Lung (tissue), 11 donors: ENCODE measurements at regions not wholly inside any gene's neighbourhood (a gene's known extent, or its start where the extent isn't known, plus 50 kb on each side); places are given as distances from the start of the nearest gene placed in this dataset.

ENCODE experiments used
- ATAC-seq: fragments of 200-7000 bp; cut with Tn5 transposase; one replicate; pipeline ENCODE4 v1.9.1; 2020; ENCODE audit warnings: moderate number of reproducible peaks; ENCODE audit not compliant: insufficient read depth, low FRiP score
- DNase-seq, 3 donors: peaks; one replicate each; pipeline ENCODE4 v3.0.0-alpha.2; 2013 to 2017
- H3K27ac ChIP-seq, 2 donors: one replicate each; pipeline ENCODE4 v1.5.1; 2013; ENCODE audit warnings: mild to moderate bottlenecking in 2 of 2, moderate library complexity in 2 of 2, control low read depth in 1 of 2, inconsistent platforms in 1 of 2, low read depth in 1 of 2, low read length in 1 of 2
- H3K27me3 ChIP-seq, 3 donors: one replicate each; pipeline ENCODE4 v1.5.1; 2013; ENCODE audit warnings: low read length in 2 of 3; ENCODE audit not compliant: control insufficient read depth in 3 of 3, insufficient read depth in 3 of 3
- H3K36me3 ChIP-seq, 4 donors: one replicate each; pipeline ENCODE4 v1.5.1; 2013; ENCODE audit warnings: low read length in 4 of 4, mild to moderate bottlenecking in 1 of 4, moderate library complexity in 1 of 4; ENCODE audit not compliant: control insufficient read depth in 4 of 4, insufficient read depth in 4 of 4
- H3K4me1 ChIP-seq, 5 donors: one replicate each; pipeline ENCODE4 v1.5.1; 2013; ENCODE audit warnings: low read length in 5 of 5, mild to moderate bottlenecking in 2 of 5, moderate library complexity in 1 of 5; ENCODE audit not compliant: control insufficient read depth in 5 of 5, insufficient read depth in 5 of 5
- H3K4me3 ChIP-seq: one replicate; pipeline ENCODE4 v1.5.1; 2013; ENCODE audit warnings: mild to moderate bottlenecking, control low read depth, moderate library complexity
- H3K9ac ChIP-seq, 2 donors: one replicate each; pipeline ENCODE4 v1.5.1; 2013; ENCODE audit warnings: low read length in 2 of 2, control low read depth in 1 of 2; ENCODE audit not compliant: insufficient read depth in 1 of 2
- H3K9me3 ChIP-seq, 4 donors: one replicate each; pipeline ENCODE4 v1.5.1; 2013; ENCODE audit warnings: low read length in 3 of 4, mild to moderate bottlenecking in 1 of 4, moderate library complexity in 1 of 4; ENCODE audit not compliant: control insufficient read depth in 4 of 4, insufficient read depth in 3 of 4
- WGBS, 2 donors: extraction: QIAGEN DNeasy Blood & Tissue Kit; methylation state at CpG; one replicate each; pipeline ENCODE4 v1.1.7; 2013; 5-methylcytosine and 5-hydroxymethylcytosine counted together
- TF ChIP-seq, protein P1 (sequence below): IDR thresholded peaks from 2 replicates; pipeline ENCODE4 v1.5.1; 2012; ENCODE audit warnings: mild to moderate bottlenecking; ENCODE audit errors: control extremely low read depth, extremely low read depth
- donor health status: control.
- donor health status: control.
- donor health status: Bipolar disorder and iron deficiency.
- donor health status: healthy.
- donor health status: DM: yes; HTN: yes; CAD: no.

DNA sequence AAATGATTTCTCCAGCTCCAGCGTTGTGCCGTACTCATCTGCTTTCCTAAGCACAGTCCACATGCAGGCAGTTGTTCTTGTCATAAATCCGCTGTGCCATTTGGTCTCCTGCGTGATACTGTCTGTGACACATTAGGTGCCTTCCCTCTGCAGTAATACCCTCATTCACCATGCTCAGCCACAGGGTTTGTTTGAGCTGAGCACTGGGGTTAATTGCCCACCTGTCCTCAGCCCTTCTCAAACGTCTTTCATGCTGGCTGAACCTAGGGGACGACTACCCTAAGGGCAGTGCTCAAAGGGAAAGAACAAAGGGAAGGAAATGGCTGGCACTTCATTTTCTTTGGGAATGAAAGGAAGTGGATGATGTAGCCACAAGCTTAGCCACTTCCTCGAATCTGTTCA is 64.2 kb upstream of the MYLIP start:
- Histone ChIP-seq H3K4me1 (peaks cover 0 to 5% (median 0%) of the 10 kb centered on the region in 5 donors), H3K4me3 (no peak overlapping the region), H3K9me3 (no peaks in the 10 kb centered on the region), H3K9ac (no peak overlapping the region), H3K27ac (no peak overlapping the region), H3K36me3 (no peaks in the 10 kb centered on the region), H3K27me3 (no peaks in the 10 kb centered on the region)
- peak in 2 of 3 donors; percentile 28 to 47 for DNase-seq
- 42 to 43% methylated on average over 7 of the region's 7 CpGs for WGBS, 2 donors
- no peak for ATAC-seq
- TF ChIP-seq, protein P1, sequence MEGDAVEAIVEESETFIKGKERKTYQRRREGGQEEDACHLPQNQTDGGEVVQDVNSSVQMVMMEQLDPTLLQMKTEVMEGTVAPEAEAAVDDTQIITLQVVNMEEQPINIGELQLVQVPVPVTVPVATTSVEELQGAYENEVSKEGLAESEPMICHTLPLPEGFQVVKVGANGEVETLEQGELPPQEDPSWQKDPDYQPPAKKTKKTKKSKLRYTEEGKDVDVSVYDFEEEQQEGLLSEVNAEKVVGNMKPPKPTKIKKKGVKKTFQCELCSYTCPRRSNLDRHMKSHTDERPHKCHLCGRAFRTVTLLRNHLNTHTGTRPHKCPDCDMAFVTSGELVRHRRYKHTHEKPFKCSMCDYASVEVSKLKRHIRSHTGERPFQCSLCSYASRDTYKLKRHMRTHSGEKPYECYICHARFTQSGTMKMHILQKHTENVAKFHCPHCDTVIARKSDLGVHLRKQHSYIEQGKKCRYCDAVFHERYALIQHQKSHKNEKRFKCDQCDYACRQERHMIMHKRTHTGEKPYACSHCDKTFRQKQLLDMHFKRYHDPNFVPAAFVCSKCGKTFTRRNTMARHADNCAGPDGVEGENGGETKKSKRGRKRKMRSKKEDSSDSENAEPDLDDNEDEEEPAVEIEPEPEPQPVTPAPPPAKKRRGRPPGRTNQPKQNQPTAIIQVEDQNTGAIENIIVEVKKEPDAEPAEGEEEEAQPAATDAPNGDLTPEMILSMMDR = no peak

DNA sequence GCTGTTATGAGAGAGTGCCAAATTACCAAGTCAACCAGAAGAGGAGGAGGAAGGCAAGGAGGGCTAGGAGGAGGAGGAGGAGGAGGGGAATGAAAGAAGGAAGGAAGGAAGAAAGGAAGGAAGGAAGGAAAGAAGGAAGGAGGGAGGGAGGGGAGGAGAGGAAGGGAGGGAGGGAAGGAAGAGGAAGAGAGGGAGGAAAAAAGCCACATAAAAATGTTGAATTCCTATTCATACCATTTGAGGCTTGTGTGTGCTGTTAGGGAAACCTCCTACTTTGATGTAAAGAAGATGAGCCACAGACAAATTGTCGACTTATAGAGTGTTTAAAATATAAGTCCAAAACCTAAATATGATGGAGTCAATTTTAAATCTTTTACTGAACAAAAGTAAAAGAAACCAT is 65.3 kb upstream of the MYLIP start:
- Histone ChIP-seq H3K27me3 (no peaks in the 10 kb centered on the region), H3K4me3 (no peak overlapping the region), H3K27ac (no peak overlapping the region), H3K4me1 (peaks cover 0 to 5% (median 0%) of the 10 kb centered on the region in 5 donors), H3K9ac (no peak overlapping the region), H3K36me3 (no peaks in the 10 kb centered on the region), H3K9me3 (no peaks in the 10 kb centered on the region)
- DNase-seq = no peak
- WGBS, 2 donors = 94 to 97% methylated on average over 1 of the region's 1 CpG
- TF ChIP-seq, protein P1 = no peak
- no peak for ATAC-seq

DNA sequence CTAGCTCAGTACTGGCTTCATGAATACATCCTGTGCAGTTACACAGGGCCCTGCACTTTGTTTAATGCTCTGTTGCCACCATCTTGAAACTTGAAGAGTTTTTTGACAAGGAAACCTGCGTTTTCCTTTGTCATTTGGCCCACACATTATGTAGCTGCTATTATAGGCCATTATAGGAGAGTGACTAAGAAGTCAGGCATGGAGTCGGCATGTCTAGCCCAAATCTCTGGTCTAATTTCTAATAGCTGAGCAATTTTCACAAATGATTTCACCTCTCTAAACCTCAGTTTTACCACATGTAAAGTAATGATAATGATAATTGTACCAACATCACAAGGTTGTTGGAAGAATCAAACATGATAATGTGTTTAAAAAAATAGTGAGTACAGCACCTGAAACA is 67.1 kb upstream of the MYLIP start:
- Histone ChIP-seq H3K36me3 (no peaks in the 10 kb centered on the region), H3K27me3 (no peaks in the 10 kb centered on the region), H3K9ac (no peak overlapping the region), H3K27ac (no peak overlapping the region), H3K4me1 (peaks cover 0 to 5% (median 0%) of the 10 kb centered on the region in 5 donors), H3K4me3 (no peak overlapping the region), H3K9me3 (no peaks in the 10 kb centered on the region)
- TF ChIP-seq, protein P1 = no peak
- DNase-seq (no peak), ATAC-seq (no peak)
- WGBS, 2 donors = 92 to 94% methylated on average over 2 of the region's 2 CpGs

DNA sequence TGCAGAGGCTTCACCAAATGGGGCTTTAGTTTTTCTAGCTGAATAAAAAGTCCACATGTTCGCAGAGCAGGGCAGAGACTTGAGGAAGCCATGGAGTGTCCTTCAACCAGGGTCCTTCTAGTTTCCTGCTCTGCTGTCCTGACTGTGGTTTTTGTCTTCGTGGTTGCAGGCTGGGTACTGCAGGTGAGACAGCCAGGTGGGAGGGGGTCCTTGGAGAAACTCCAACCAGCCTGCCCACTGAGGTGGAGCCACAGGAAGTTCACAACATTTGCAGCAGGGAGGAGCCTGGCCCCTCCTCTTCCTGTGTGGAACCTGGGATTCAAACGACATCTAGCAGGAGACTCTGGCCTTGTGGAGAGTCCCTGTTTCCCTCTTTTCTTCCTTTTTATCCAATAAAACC is 68.8 kb upstream of the MYLIP start:
- H3K9ac ChIP-seq = no peak overlapping the region
- WGBS, 2 donors = 38 to 59% methylated on average over 3 of the region's 3 CpGs
- no peaks in the 10 kb centered on the region for H3K36me3 ChIP-seq
- H3K4me3 ChIP-seq = no peak overlapping the region
- DNase-seq = no peak
- TF ChIP-seq, protein P1 = no peak
- H3K4me1 ChIP-seq = peaks cover 0 to 5% (median 0%) of the 10 kb centered on the region in 5 donors
- H3K27me3 ChIP-seq = no peaks in the 10 kb centered on the region
- H3K27ac ChIP-seq = no peak overlapping the region
- no peak for ATAC-seq
- H3K9me3 ChIP-seq = no peaks in the 10 kb centered on the region
